Sigmoid colon (tissue), 6 donors: ENCODE measurements at regions not wholly inside any gene's neighbourhood (a gene's known extent, or its start where the extent isn't known, plus 50 kb on each side); places are given as distances from the start of the nearest gene placed in this dataset.

Experiments used
- DNase-seq: peaks from one replicate; pipeline ENCODE4 v3.0.0-alpha.2; 2019
- H3K27ac ChIP-seq, 4 donors: fragments of 200-600 bp; sonication (generic); one replicate each; pipeline ENCODE4 v1.5.1; 2016 to 2019; ENCODE audit warnings: mild to moderate bottlenecking in 1 of 4
- H3K27me3 ChIP-seq, 3 donors: fragments of 200-600 bp; sonication (generic); one replicate each; pipeline ENCODE4 v1.5.1; 2019; ENCODE audit warnings: mild to moderate bottlenecking in 1 of 3
- H3K36me3 ChIP-seq, 4 donors: fragments of 200-600 bp; sonication (generic); one replicate each; pipeline ENCODE4 v1.5.1; 2016 to 2019
- H3K4me1 ChIP-seq, 4 donors: fragments of 200-600 bp; sonication (generic); one replicate each; pipeline ENCODE4 v1.5.1; 2017 to 2019
- H3K4me3 ChIP-seq, 4 donors: fragments of 200-600 bp; sonication (generic); one replicate each; pipeline ENCODE4 v1.5.1; 2017 to 2019; ENCODE audit warnings: mild to moderate bottlenecking in 2 of 4, moderate library complexity in 1 of 4
- H3K9me3 ChIP-seq, 4 donors: fragments of 200-600 bp in 3 of 4; sonication (generic) in 3 of 4; one replicate each; pipeline versions ENCODE4 v1.5.1 to v1.6.1; 2013 to 2019
- EP300 ChIP-seq, 4 donors: sonication (generic); formaldehyde crosslinking; IDR thresholded peaks; one replicate each; pipeline ENCODE4 v1.6.1; 2017; ENCODE audit warnings: antibody characterized with exemption in 4 of 4
- POLR2A ChIP-seq, 2 donors: fragments of 450-650 bp; IDR thresholded peaks; one replicate each; pipeline ENCODE4 v1.6.1; 2016; ENCODE audit warnings: antibody characterized with exemption in 2 of 2, mild to moderate bottlenecking in 2 of 2, moderate library complexity in 2 of 2
- POLR2AphosphoS5 ChIP-seq, 4 donors: sonication (generic); formaldehyde crosslinking; IDR thresholded peaks; one replicate each; pipeline ENCODE4 v1.6.1; 2017; ENCODE audit warnings: antibody characterized with exemption in 4 of 4
- WGBS, 2 donors: extraction: QIAGEN DNeasy Blood & Tissue Kit; methylation state at CpG; one replicate each; pipeline ENCODE4 v1.1.7; 2013; 5-methylcytosine and 5-hydroxymethylcytosine counted together
- intact Hi-C: fragments of 100-400 bp; cut with DNase I; formaldehyde crosslinking; loops from one replicate; pipeline ENCODE4 v1.15.1; 2023
- TF ChIP-seq, protein P1 (sequence below), 4 experiments: fragments of 450-650 bp in 3 of 4; fragments of 200-600 bp in 1 of 4; IDR thresholded peaks; one replicate each; pipeline ENCODE4 v1.5.1; 2016 to 2019; ENCODE audit warnings: antibody characterized with exemption in 4 of 4, mild to moderate bottlenecking in 3 of 4, moderate library complexity in 2 of 4
- donor health status: healthy with polysubstance abuse.
- donor health status: healthy.

DNA sequence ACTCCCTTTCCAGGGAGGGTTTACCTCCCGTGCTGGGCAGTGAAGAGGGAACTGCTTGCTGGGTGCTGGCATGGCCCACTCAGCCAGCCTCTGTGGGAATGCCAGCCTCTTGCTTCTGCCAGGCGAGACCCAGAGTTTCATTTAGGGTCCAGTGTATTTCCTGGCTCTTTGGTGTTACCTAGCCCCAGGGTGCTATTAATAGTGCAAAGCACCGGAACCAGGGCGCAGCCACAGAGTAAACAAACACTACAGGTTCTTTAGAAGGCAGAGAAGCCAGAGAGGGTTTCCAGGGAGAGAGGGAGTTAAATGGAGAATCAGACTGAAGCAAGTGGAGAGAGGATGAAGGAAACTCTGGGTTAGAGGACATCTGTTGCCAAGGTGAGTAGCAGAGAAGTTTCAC, 74.9 kb upstream of the SPATA13 start:
- H3K9me3 ChIP-seq = no peaks in the 10 kb centered on the region
- TF ChIP-seq EP300 (IDR thresholded peaks at IDR 0.05) = no peak
- TF ChIP-seq, protein P1, sequence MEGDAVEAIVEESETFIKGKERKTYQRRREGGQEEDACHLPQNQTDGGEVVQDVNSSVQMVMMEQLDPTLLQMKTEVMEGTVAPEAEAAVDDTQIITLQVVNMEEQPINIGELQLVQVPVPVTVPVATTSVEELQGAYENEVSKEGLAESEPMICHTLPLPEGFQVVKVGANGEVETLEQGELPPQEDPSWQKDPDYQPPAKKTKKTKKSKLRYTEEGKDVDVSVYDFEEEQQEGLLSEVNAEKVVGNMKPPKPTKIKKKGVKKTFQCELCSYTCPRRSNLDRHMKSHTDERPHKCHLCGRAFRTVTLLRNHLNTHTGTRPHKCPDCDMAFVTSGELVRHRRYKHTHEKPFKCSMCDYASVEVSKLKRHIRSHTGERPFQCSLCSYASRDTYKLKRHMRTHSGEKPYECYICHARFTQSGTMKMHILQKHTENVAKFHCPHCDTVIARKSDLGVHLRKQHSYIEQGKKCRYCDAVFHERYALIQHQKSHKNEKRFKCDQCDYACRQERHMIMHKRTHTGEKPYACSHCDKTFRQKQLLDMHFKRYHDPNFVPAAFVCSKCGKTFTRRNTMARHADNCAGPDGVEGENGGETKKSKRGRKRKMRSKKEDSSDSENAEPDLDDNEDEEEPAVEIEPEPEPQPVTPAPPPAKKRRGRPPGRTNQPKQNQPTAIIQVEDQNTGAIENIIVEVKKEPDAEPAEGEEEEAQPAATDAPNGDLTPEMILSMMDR (IDR thresholded peaks at IDR 0.05) = no peak
- TF ChIP-seq POLR2A (IDR thresholded peaks at IDR 0.05) = no peak
- no peak for TF ChIP-seq POLR2AphosphoS5 (IDR thresholded peaks at IDR 0.05)
- WGBS, 2 donors = 28 to 81% methylated on average over 4 of the region's 4 CpGs
- intact Hi-C loops = no loop called here
- H3K36me3 ChIP-seq = no peaks in the 10 kb centered on the region
- no peak overlapping the region for H3K4me3 ChIP-seq
- DNase-seq = no peak
- H3K27ac ChIP-seq = no peak overlapping the region
- H3K27me3 ChIP-seq = no peaks in the 10 kb centered on the region
- peaks cover 0 to 4% (median 0%) of the 10 kb centered on the region in 4 donors for H3K4me1 ChIP-seq

DNA sequence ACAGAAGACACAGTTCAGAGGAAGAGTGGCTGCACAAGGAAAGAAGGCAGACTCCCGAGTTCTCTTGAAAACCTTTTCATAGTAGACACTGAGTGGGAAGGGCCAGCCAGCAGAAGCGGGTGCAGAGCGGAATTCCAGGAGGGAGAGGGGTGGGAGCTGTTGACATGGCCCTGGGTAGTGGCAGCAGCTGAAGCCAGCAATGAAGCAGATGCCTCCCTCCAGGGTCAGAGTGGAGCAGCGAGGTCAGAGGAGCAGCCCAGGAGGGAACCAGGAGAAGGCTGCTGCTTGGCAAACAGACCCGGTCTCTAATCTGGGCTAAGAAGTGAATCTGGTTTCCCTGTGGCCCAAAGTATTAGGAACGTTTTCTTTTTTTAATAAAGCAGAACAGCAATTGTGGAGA, 73.9 kb upstream of the SPATA13 start:
- DNase-seq = no peak
- Histone ChIP-seq H3K27me3 (no peaks in the 10 kb centered on the region), H3K4me3 (no peak overlapping the region), H3K9me3 (no peaks in the 10 kb centered on the region), H3K4me1 (no peaks in the 10 kb centered on the region), H3K36me3 (no peaks in the 10 kb centered on the region), H3K27ac (no peak overlapping the region)
- intact Hi-C loops = no loop called here
- TF ChIP-seq EP300 (IDR thresholded peaks at IDR 0.05) (no peak), POLR2A (IDR thresholded peaks at IDR 0.05) (no peak), POLR2AphosphoS5 (IDR thresholded peaks at IDR 0.05) (no peak)
- TF ChIP-seq, protein P1 (IDR thresholded peaks at IDR 0.05) = no peak
- WGBS, 2 donors = 90 to 92% methylated on average over 6 of the region's 6 CpGs

DNA sequence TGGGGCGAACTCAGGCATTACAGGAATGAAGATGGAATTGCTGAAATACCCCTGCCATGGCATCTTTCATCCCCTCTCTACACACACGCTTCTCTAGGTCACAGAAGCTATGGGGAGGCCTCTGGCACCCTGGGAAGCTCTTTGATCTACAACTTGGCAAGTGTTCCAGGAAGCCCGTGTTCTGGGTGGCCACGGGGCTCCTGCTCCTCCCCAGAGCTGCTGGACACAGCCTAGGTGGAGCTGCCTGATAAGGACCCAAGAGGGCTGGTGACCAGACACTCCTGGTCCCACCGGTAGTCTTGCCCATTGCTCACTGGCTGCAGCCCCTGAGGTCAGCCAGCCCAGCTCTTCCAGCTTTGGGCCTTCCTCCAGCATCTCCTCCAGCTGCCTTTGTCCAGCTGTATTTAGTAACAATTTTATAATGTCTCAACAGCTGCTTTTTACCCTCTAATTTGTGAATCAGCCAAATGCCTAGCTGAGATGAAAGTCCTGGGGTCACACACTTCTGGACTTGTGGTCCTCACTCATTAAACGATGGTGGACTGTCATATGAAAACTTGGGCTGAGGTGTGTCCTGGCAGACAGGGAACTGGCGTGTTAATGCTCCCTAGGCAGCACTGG, 72.8 kb upstream of the SPATA13 start:
- Histone ChIP-seq H3K36me3 (no peaks in the 10 kb centered on the region), H3K9me3 (no peaks in the 10 kb centered on the region), H3K4me3 (no peak overlapping the region), H3K27ac (no peak overlapping the region), H3K27me3 (no peaks in the 10 kb centered on the region), H3K4me1 (no peaks in the 10 kb centered on the region)
- DNase-seq = no peak
- WGBS, 2 donors = 28 to 61% methylated on average over 7 of the region's 7 CpGs
- TF ChIP-seq EP300 (IDR thresholded peaks at IDR 0.05) (no peak), POLR2AphosphoS5 (IDR thresholded peaks at IDR 0.05) (no peak), POLR2A (IDR thresholded peaks at IDR 0.05) (no peak)
- TF ChIP-seq, protein P1 (IDR thresholded peaks at IDR 0.05) = no peak
- intact Hi-C loops = no loop called here

GRCh38 chr13:24090049-24090448, 70.5 kb upstream of the SPATA13 start:
- H3K4me3 ChIP-seq = no peak overlapping the region
- DNase-seq = no peak
- H3K4me1 ChIP-seq = no peaks in the 10 kb centered on the region
- H3K27ac ChIP-seq = no peak overlapping the region
- no peaks in the 10 kb centered on the region for H3K36me3 ChIP-seq
- no peaks in the 10 kb centered on the region for H3K9me3 ChIP-seq
- WGBS, 2 donors = 90 to 100% methylated on average over 1 of the region's 1 CpG
- no peaks in the 10 kb centered on the region for H3K27me3 ChIP-seq
- intact Hi-C loops = no loop called here
- no peak for TF ChIP-seq EP300 (IDR thresholded peaks at IDR 0.05)
- no peak for TF ChIP-seq POLR2A (IDR thresholded peaks at IDR 0.05)
- no peak for TF ChIP-seq POLR2AphosphoS5 (IDR thresholded peaks at IDR 0.05)
- TF ChIP-seq, protein P1 (IDR thresholded peaks at IDR 0.05) = no peak

GRCh38 chr13:24091080-24091479, 69.4 kb upstream of the SPATA13 start:
- Histone ChIP-seq H3K27ac (no peak overlapping the region), H3K4me3 (no peak overlapping the region), H3K27me3 (no peaks in the 10 kb centered on the region), H3K9me3 (no peaks in the 10 kb centered on the region), H3K4me1 (no peaks in the 10 kb centered on the region), H3K36me3 (no peaks in the 10 kb centered on the region)
- TF ChIP-seq EP300 (IDR thresholded peaks at IDR 0.05) = no peak
- TF ChIP-seq POLR2AphosphoS5 (IDR thresholded peaks at IDR 0.05) = no peak
- TF ChIP-seq, protein P1 (IDR thresholded peaks at IDR 0.05) = no peak
- no peak for TF ChIP-seq POLR2A (IDR thresholded peaks at IDR 0.05)
- DNase-seq = no peak
- WGBS, 2 donors = 70 to 83% methylated on average over 4 of the region's 4 CpGs
- intact Hi-C loops = no loop called here
